IMR-90 (cell line): ENCODE measurements at regions not wholly inside any gene's neighbourhood (a gene's known extent, or its start where the extent isn't known, plus 50 kb on each side); places are given as distances from the start of the nearest gene placed in this dataset.

Source experiments
- ATAC-seq: fragments of 200-7000 bp; cut with Tn5 transposase; 2 replicates; pipeline ENCODE4 v1.9.1; 2020; ENCODE audit warnings: low read depth, mild to moderate bottlenecking, moderate library complexity
- BruUV-seq: library from RNA; stranded (reverse); fragments of 400-500 nt; replicated peaks from 2 replicates; lab custom pipeline; 2021; lab: Mats Ljungman, UMichigan
- CTCF ChIA-PET: fragments of 300-600 bp; formaldehyde crosslinking; extraction: SDS; loops from one replicate; lab custom pipeline; 2021; ENCODE audit warnings: antibody characterized with exemption; lab: Yijun Ruan, JAX
- POLR2A ChIA-PET: fragments of 300-600 bp; sonication (Branson Sonifier 250); formaldehyde crosslinking; loops from one replicate; lab custom pipeline; 2022; ENCODE audit warnings: antibody characterized with exemption; ENCODE audit not compliant: unreplicated experiment; lab: Charles Lee
- DNase-seq: peaks from one replicate; pipeline ENCODE4 v3.0.0; 2013
- H2AFZ ChIP-seq: replicated peaks from 2 replicates; pipeline ENCODE3; 2013; ENCODE audit warnings: low read length, mild to moderate bottlenecking; ENCODE audit not compliant: poor library complexity
- H2AK5ac ChIP-seq: 2 replicates; pipeline ENCODE4 v1.6.1; 2013; ENCODE audit warnings: low read depth, low read length, inconsistent platforms
- H2AK9ac ChIP-seq: replicated peaks from 2 replicates; pipeline ENCODE3; 2013; ENCODE audit warnings: mild to moderate bottlenecking, low read depth, low read length, moderate library complexity; ENCODE audit not compliant: poor library complexity
- H2BK120ac ChIP-seq: 2 replicates; pipeline ENCODE4 v1.6.1; 2013; ENCODE audit warnings: low read depth, low read length, inconsistent platforms
- H2BK15ac ChIP-seq: 3 replicates; pipeline ENCODE4 v1.6.1; 2013; ENCODE audit warnings: low read depth, low read length, inconsistent platforms
- H2BK20ac ChIP-seq: 2 replicates; pipeline ENCODE4 v1.6.1; 2013; ENCODE audit warnings: low read depth, mild to moderate bottlenecking, inconsistent platforms, low read length, moderate library complexity
- H2BK5ac ChIP-seq: 2 replicates; pipeline ENCODE4 v1.6.1; 2013; ENCODE audit warnings: mild to moderate bottlenecking, low read depth, low read length, inconsistent platforms; ENCODE audit not compliant: poor library complexity, severe bottlenecking
- H3K14ac ChIP-seq: replicated peaks from 2 replicates; pipeline ENCODE4 v1.6.1; 2013; ENCODE audit warnings: low read depth, low read length, inconsistent platforms
- H3K18ac ChIP-seq: 2 replicates; pipeline ENCODE4 v1.6.1; 2013; ENCODE audit warnings: low read depth, low read length, control low read depth
- H3K23ac ChIP-seq: 2 replicates; pipeline ENCODE4 v1.6.1; 2013; ENCODE audit warnings: low read depth, low read length, inconsistent platforms
- H3K27ac ChIP-seq: 2 replicates; pipeline ENCODE4 v1.5.1; 2013; ENCODE audit warnings: mild to moderate bottlenecking, control low read depth, low read length; ENCODE audit not compliant: insufficient read depth
- H3K27me3 ChIP-seq: 2 replicates; pipeline ENCODE4 v1.6.1; 2013; ENCODE audit warnings: low read length; ENCODE audit not compliant: control insufficient read depth, insufficient read depth
- H3K36me3 ChIP-seq: 2 replicates; pipeline ENCODE4 v1.6.1; 2013; ENCODE audit warnings: low read length, mixed read lengths; ENCODE audit not compliant: control insufficient read depth, insufficient read depth
- H3K4ac ChIP-seq: 2 replicates; pipeline ENCODE4 v1.6.1; 2013; ENCODE audit warnings: low read depth, low read length, inconsistent platforms
- H3K4me1 ChIP-seq: 2 replicates; pipeline ENCODE4 v1.6.1; 2013; ENCODE audit warnings: low read length, mixed read lengths; ENCODE audit not compliant: control insufficient read depth, insufficient read depth
- H3K4me2 ChIP-seq: 2 replicates; pipeline ENCODE4 v1.6.1; 2013; ENCODE audit warnings: low read depth, mild to moderate bottlenecking, control low read depth, low read length, moderate library complexity
- H3K4me3 ChIP-seq: 2 replicates; pipeline ENCODE4 v1.5.1; 2013; ENCODE audit warnings: low read depth, mild to moderate bottlenecking, control low read depth, low read length, moderate library complexity; ENCODE audit not compliant: insufficient read depth
- H3K56ac ChIP-seq: 2 replicates; pipeline ENCODE4 v1.6.1; 2013; ENCODE audit warnings: low read length, inconsistent platforms; ENCODE audit not compliant: insufficient read depth; ENCODE audit errors: extremely low read depth
- H3K79me1 ChIP-seq, 2 experiments: 2 replicates each; pipeline ENCODE4 v1.6.1; 2013; ENCODE audit warnings: low read length in 2 of 2, inconsistent platforms in 1 of 2, low read depth in 1 of 2
- H3K9ac ChIP-seq: 2 replicates; pipeline ENCODE4 v1.6.1; 2013; ENCODE audit warnings: low read depth, low read length, control low read depth
- H3K9me1 ChIP-seq: 2 replicates; pipeline ENCODE4 v1.6.1; 2013; ENCODE audit warnings: low read length, inconsistent platforms; ENCODE audit not compliant: insufficient read depth
- H3K9me3 ChIP-seq: 2 replicates; pipeline ENCODE4 v1.6.1; 2013; ENCODE audit warnings: low read length; ENCODE audit not compliant: control insufficient read depth, insufficient read depth
- H4K20me1 ChIP-seq: 2 replicates; pipeline ENCODE4 v1.6.1; 2013; ENCODE audit warnings: low read length, inconsistent platforms; ENCODE audit not compliant: insufficient read depth
- H4K5ac ChIP-seq: 2 replicates; pipeline ENCODE4 v1.6.1; 2013; ENCODE audit warnings: mild to moderate bottlenecking, low read depth, low read length, control low read depth
- H4K8ac ChIP-seq, 2 experiments: 2 replicates each; pipeline ENCODE4 v1.6.1; 2013; ENCODE audit warnings: low read depth in 2 of 2, low read length in 2 of 2, control low read depth in 1 of 2, inconsistent platforms in 1 of 2
- H4K91ac ChIP-seq: 2 replicates; pipeline ENCODE4 v1.6.1; 2013; ENCODE audit warnings: low read depth, low read length, inconsistent platforms; ENCODE audit not compliant: insufficient read depth
- CTCF ChIP-seq: conservative IDR thresholded peaks from 2 replicates; pipeline ENCODE4 v1.5.1; 2012; ENCODE audit warnings: mild to moderate bottlenecking, low read depth, low read length, improper control_type of control experiment
- FOS ChIP-seq: fragments of 150-350 bp; IDR thresholded peaks from 2 replicates; pipeline ENCODE4 v1.6.1; 2016; ENCODE audit warnings: low read depth, low read length
- MAFK ChIP-seq: IDR thresholded peaks from 2 replicates; pipeline ENCODE4 v1.6.1; 2012; ENCODE audit warnings: low read depth, low read length, improper control_type of control experiment
- NFE2L2 ChIP-seq: fragments of 150-350 bp; IDR thresholded peaks from 2 replicates; pipeline ENCODE4 v1.6.1; 2016; ENCODE audit warnings: low read depth, mild to moderate bottlenecking, low read length
- POLR2A ChIP-seq: IDR thresholded peaks from 2 replicates; pipeline ENCODE4 v1.6.1; 2012; ENCODE audit warnings: mild to moderate bottlenecking, low read depth, low read length
- RCOR1 ChIP-seq: IDR thresholded peaks from 2 replicates; pipeline ENCODE4 v1.6.1; 2012; ENCODE audit warnings: mild to moderate bottlenecking, low read length, improper control_type of control experiment; ENCODE audit not compliant: insufficient replicate concordance
- SMC3 ChIP-seq: fragments of 150-350 bp; IDR thresholded peaks from 2 replicates; pipeline ENCODE4 v1.6.1; 2016; ENCODE audit warnings: low read depth, mild to moderate bottlenecking, antibody characterized with exemption, low read length, moderate library complexity
- WGBS, 2 experiments: methylation state at CpG; one replicate each; pipeline versions ENCODE4 v1.1.5 to v1.1.7; 2013; ENCODE audit warnings: missing lambda C conversion rate in 2 of 2; ENCODE audit not compliant: insufficient read length in 1 of 2; ENCODE audit errors: extremely low coverage in 2 of 2; 5-methylcytosine and 5-hydroxymethylcytosine counted together
- dilution Hi-C: fragments of 300-500 bp; cut with HindIII; formaldehyde crosslinking; loops from one replicate; pipeline ENCODE4 v1.14.3; 2018; ENCODE audit warnings: low sequenced_read_pairs; ENCODE audit not compliant: unreplicated experiment
- in situ Hi-C: fragments of 300-500 bp; cut with MboI; formaldehyde crosslinking; loops from 3 replicates; pipeline ENCODE4 v1.14.3; 2019; ENCODE audit warnings: low sequenced_read_pairs, inconsistent platforms, mixed read lengths
- intact Hi-C: fragments of 100-400 bp; cut with micrococcal nuclease; formaldehyde crosslinking; loops from 2 replicates; pipeline ENCODE4 v1.10.0; 2022

GRCh38 chr12:65761301-65761700, 63.0 kb upstream of the HMGA2 start:
- Histone ChIP-seq H2AFZ (no peak overlapping the region), H4K5ac (no peak overlapping the region), H3K9me3 (no peaks in the 10 kb centered on the region), H3K18ac (no peak overlapping the region), H3K27me3 (no peaks in the 10 kb centered on the region), H2AK5ac (no peak overlapping the region), H3K23ac (no peak overlapping the region), H3K14ac (no peak overlapping the region), H3K9me1 (no peaks in the 10 kb centered on the region), H3K4me3 (no peak overlapping the region), H3K56ac (no peak overlapping the region), H2AK9ac (no peak overlapping the region), H3K4ac (no peak overlapping the region), H3K9ac (no peak overlapping the region), H2BK120ac (no peak overlapping the region), H3K79me1 (no peaks in the 10 kb centered on the region), H3K27ac (no peak overlapping the region), H4K20me1 (no peaks in the 10 kb centered on the region), H3K4me1 (no peaks in the 10 kb centered on the region; the same call in 1 of the 2 replicates), H2BK5ac (no peak overlapping the region), H4K8ac (no peak overlapping the region), H2BK20ac (no peak overlapping the region), H4K91ac (no peak overlapping the region), H2BK15ac (no peak overlapping the region), H3K36me3 (no peaks in the 10 kb centered on the region), H3K4me2 (no peak overlapping the region)
- in situ Hi-C loops: no loop called here
- ChIA-PET CTCF (interaction anchor here (0.8 to 1.1 kb wide), 2 partner anchors 9 to 434 kb away, joined by 3 to 4 read pairs; no protein-coding TSS in a partner anchor), POLR2A (no interaction called here)
- intact Hi-C loops: no loop called here
- BruUV-seq: no TSS peak
- TF ChIP-seq CTCF (no peak), MAFK (no peak), SMC3 (no peak), FOS (no peak), NFE2L2 (no peak), RCOR1 (no peak), POLR2A (no peak)
- WGBS, 2 experiments: no CpG with 5 or more reads among the region's 2 CpGs
- dilution Hi-C loops: no loop called here
- no peak for DNase-seq
- ATAC-seq: no peak
